ENCODE measurements at regions not wholly inside any gene's neighbourhood (a gene's known extent, or its start where the extent isn't known, plus 50 kb on each side); places are given as distances from the start of the nearest gene placed in this dataset.

DNA sequence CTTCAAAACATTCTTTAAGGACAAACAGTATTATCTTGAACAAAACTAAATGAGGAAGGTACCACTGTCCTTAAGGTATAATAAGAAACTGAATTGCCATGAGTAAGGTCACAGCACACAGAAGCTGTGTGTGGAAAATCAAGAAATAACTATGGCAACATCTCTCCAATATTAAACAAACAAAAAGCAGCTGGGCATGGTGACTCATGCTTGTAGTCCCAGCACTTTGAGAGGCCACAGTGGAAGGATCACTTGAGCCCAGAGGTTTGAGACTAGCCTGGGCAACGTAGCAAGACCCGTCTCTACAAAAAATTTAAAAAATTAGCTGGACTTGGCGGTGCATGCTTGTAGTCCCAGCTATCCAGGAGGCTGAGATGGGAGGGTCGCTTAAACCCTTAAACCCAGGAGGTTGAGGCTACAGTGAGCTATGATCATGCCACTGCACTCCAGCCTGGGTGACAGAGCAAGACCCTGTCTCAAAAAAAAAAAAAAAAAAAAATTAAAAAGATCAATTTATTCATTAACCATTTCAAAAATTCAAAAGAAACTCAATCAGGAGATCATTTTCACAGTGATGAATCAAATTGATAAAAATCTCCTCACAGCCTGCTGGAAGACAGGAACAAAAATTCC lies 195.4 kb downstream of the SKIDA1 start:
- DNase-seq (ENCODE audit: extremely low read depth in 1 of 2, low read depth in 1 of 2): no peak

DNA sequence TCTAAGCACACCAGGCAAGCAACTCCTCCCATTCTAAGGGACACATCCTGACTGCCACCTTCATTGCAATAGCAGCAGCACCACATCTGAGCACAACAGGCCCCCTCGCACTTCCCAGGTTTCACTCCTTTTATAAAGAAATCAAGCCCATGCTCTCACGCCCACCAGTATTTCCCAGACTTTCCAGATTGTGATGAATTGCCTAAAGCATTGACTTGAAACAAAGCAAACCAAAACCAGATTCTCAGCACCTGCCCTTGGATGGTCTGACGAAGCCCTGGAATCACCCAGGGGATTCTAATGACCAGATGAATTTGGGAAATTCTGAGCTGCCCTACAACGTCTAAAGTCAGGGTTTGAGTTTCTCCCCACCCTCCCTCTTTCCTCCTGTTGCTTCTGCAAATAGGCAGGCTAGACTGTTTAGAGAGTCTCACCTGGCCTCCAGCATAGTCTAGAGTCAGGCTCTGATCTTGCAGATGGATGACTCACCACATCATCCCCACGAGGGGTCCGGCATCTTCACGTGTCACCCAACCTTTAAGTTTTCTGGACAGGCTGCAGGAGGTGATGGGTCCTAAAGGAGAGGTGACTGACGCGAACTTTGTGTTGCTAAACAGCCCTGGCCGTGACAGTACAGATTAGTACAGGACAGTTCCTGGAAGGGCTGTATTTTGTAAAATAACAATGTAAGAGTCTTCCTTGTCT lies 198.0 kb downstream of the SKIDA1 start:
- DNase-seq (ENCODE audit: extremely low read depth in 1 of 2, low read depth in 1 of 2): no peak

GRCh38 chr10:21326594-21327288 lies 198.7 kb downstream of the SKIDA1 start:
- DNase-seq (ENCODE audit: extremely low read depth in 1 of 2, low read depth in 1 of 2): no peak

DNA sequence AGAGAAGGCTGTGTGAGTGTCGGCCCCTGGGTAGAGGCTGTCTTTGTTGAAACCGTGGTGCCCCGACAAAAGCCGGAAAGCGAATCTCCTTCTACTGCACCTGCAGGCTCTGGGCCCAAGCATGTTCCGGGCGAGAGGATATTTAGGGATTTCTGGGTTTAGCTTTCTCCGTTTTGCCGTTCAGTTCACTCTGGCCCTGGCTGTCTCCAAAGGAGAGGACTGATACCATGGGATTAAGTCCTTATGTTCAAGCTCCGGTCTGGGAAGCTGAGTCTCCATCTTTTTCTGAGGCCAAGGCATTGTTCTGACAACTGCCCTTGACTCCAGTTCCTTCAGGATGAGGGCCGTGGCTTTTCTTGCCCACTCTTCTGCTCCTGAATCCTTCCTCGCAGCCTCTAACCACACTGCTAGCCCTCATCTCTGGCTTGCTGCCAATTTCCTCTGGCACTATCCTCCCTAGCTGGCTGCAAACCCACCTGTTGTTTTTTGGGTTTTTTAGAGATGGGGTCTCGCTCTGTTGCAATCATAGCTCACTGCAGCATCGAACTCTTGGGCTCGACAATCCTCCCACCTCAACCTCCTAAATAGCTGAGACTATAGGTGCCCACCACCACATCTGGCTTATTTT lies 206.8 kb downstream of the SKIDA1 start:
- DNase-seq (ENCODE audit: extremely low read depth in 1 of 2, low read depth in 1 of 2): no peak

- DNase-seq (ENCODE audit: extremely low read depth in 1 of 2, low read depth in 1 of 2): no peak
Observed at GRCh38 chr10:21317902-21318301, 207.6 kb downstream of the SKIDA1 start.

- DNase-seq (ENCODE audit: extremely low read depth in 1 of 2, low read depth in 1 of 2): no peak
Observed at GRCh38 chr10:21315645-21316220, 209.7 kb downstream of the SKIDA1 start.

GRCh38 chr10:21314906-21315644 lies 210.4 kb downstream of the SKIDA1 start:
- DNase-seq (ENCODE audit: extremely low read depth in 1 of 2, low read depth in 1 of 2): no peak

GRCh38 chr10:21314111-21314626 lies 211.3 kb downstream of the SKIDA1 start:
- DNase-seq (ENCODE audit: extremely low read depth in 1 of 2, low read depth in 1 of 2): no peak

GRCh38 chr10:21313691-21314090 lies 211.8 kb downstream of the SKIDA1 start:
- no peak for DNase-seq (ENCODE audit: extremely low read depth in 1 of 2, low read depth in 1 of 2)

DNA sequence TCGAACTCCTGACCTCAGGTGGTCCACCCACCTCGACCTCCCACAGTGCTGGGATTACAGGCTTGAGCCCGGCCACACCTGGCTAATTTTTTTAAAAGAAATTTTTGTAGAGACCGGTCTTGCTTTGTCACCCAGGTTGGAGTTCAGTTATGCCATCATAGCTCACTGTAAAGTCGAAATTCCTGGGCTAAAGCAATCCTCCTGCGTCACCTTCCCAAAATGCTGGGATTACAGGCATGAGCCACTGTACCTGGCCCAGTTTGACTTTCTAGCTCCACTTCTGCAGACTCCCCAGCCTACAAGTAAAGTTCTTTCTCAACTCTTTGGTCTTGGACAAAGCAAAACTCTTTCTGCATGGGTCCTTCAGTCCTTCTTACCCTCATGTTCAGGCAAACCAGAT lies 214.1 kb downstream of the SKIDA1 start:
- no peak for DNase-seq (ENCODE audit: extremely low read depth in 1 of 2, low read depth in 1 of 2)

- DNase-seq (ENCODE audit: extremely low read depth in 1 of 2, low read depth in 1 of 2): no peak
Observed at GRCh38 chr10:21309427-21309826, 216.1 kb downstream of the SKIDA1 start.

DNA sequence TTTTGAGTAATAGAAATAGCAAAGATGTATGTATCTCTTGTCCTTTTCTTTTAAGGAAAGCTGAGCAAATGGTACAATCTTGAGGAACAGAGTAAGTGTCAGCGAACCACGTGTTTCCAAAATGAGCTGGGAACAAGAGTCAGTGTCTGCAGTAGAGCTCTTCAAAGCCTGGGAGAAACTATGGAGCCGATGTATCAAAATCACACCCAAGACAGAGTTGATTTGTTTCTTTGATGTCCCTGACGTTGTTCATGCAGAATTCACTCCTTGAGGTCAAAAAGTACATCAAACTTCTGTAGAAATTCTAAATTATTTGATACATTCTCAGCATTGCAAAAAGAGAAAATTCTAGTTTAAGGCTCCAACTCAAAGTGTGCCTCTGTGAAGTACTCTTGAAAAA lies 216.5 kb downstream of the SKIDA1 start:
- DNase-seq (ENCODE audit: extremely low read depth in 1 of 2, low read depth in 1 of 2): no peak

- DNase-seq (ENCODE audit: extremely low read depth in 1 of 2, low read depth in 1 of 2): no peak
Observed at GRCh38 chr10:21308018-21308417, 217.5 kb downstream of the SKIDA1 start.

GRCh38 chr10:21304608-21305007 lies 220.9 kb downstream of the SKIDA1 start:
- DNase-seq (ENCODE audit: extremely low read depth in 1 of 2, low read depth in 1 of 2): no peak

DNA sequence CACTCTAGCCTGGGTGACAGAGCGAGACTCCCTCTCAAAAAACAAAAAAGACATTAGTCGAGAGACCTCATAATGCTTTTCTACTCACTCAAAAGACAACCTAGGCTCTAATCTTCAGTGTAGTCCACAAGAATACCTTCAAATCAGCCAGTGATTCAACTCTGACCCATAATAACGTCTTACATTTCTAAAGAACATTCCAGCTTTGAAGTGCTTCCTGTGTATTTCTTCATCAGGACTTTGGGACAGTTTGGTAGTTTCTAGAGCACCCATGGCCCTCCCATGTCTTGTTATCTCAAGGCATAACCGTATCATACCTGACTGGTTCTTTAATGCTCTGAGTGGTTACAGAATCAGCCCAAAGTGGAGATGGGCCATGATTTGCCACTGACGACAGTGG lies 221.3 kb downstream of the SKIDA1 start:
- DNase-seq (ENCODE audit: extremely low read depth in 1 of 2, low read depth in 1 of 2): no peak

DNA sequence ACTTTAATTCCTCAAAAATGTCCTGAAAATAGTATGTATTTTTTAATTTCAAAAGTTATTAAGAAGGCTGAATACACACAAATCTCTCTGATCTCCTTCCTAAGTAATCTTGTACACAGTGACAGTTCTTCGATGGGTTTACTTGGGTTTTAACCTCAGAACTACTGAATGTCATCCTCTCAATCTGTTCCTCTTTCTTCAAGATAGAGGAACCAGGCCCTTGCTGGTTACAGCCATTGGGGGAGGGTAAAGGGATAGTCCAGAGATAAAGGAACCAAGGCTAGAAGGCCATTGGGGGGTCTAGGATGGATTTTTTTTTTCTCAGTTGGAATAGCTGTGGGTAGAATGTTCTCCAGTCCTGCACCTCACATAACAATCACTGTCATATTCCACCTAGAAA lies 224.9 kb downstream of the SKIDA1 start:
- no peak for DNase-seq (ENCODE audit: extremely low read depth in 1 of 2, low read depth in 1 of 2)

DNA sequence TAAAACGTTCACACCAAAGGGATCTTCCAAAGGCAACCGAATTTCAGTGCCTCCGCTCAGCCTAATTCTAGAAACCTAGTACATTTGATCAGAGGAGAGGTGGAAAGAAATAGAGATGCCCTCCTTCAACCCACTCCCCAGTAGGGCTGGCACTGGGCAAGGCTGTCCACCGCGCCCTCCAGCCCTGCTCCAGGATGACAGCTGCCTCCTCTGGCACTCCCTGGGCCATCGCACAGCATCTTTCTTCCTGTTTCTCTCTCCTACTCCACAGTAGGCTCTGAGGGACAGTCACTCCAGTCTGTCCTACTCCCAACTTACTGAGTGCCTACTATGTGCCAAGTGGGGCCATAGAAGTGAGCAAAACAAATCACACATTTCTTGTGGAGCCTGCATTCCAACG lies 226.2 kb downstream of the SKIDA1 start:
- DNase-seq (ENCODE audit: extremely low read depth in 1 of 2, low read depth in 1 of 2): no peak

- DNase-seq (ENCODE audit: extremely low read depth in 1 of 2, low read depth in 1 of 2): no peak
Observed at GRCh38 chr10:21298701-21299100, 226.8 kb downstream of the SKIDA1 start.

DNA sequence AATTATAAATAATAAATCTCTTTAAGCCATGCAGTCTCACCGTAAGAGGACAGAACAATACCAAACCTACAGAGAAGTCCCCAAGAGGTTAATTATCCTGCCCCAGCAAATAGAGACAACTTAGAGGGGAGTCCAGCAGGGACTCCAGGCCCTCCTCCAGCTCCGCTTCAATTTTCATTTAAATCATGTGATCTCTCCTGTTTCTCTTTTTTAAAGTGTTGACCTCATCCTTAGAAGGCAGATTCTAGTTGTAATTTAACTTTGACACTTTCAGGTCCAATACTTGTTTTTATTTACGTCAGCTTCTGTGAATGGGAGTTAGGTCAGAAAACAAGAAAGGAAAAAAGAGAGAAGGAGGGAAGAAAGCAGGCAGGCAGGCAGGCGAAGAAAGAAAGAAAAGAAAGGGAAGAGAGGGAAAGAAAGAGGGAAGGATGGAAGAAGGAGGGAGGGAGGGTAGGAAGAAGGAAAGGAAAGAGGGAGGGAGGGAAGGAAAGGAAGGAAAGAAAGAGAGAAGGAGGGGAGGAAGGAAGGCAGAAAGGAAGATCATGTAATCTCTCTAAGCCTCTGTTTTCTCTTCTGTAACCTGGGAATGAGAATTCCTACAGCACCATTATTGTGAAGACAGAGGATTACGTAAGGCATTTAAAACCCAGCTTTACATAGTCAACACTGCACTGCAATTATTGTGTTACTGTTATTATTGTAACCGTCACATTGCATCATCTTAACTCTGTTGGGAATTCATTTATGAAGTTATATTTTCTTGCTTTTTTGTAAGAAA lies 227.7 kb downstream of the SKIDA1 start:
- no peak for DNase-seq (ENCODE audit: extremely low read depth in 1 of 2, low read depth in 1 of 2)

Data from stimulated activated CD8-positive, alpha-beta memory T cell treated with anti-CD3 and anti-CD28 coated beads, Interleukin-7, amount 100 ng/mL, for 48 hours (primary cell).